Neural progenitor cell (in vitro differentiated cells): ENCODE measurements at regions not wholly inside any gene's neighbourhood (a gene's known extent, or its start where the extent isn't known, plus 50 kb on each side); places are given as distances from the start of the nearest gene placed in this dataset.

ENCODE experiments used
- DNase-seq: peaks from one replicate; pipeline ENCODE4 v3.0.0-alpha.2; 2016; ENCODE audit warnings: low spot score
- H2AFZ ChIP-seq: fragments of 200-600 bp; sonication (generic); replicated peaks from 2 replicates; pipeline ENCODE4 v1.6.1; 2016; ENCODE audit warnings: antibody characterized with exemption
- H3F3A ChIP-seq: fragments of 200-600 bp; sonication (generic); 2 replicates; pipeline ENCODE4 v1.6.1; 2016; ENCODE audit warnings: antibody characterized with exemption, low read depth
- H3K27ac ChIP-seq: fragments of 200-600 bp; sonication (generic); 2 replicates; pipeline ENCODE4 v1.5.1; 2016; ENCODE audit warnings: mild to moderate bottlenecking
- H3K27me3 ChIP-seq: fragments of 200-600 bp; sonication (generic); 2 replicates; pipeline ENCODE4 v1.6.1; 2016; ENCODE audit warnings: mild to moderate bottlenecking, moderate library complexity
- H3K36me3 ChIP-seq: fragments of 200-600 bp; sonication (generic); 2 replicates; pipeline ENCODE4 v1.5.1; 2016
- H3K4me1 ChIP-seq: fragments of 200-600 bp; sonication (generic); 2 replicates; pipeline ENCODE4 v1.6.1; 2016; ENCODE audit warnings: mixed run types
- H3K4me2 ChIP-seq: fragments of 200-600 bp; sonication (generic); 2 replicates; pipeline ENCODE4 v1.6.1; 2016
- H3K4me3 ChIP-seq: fragments of 200-600 bp; sonication (generic); 2 replicates; pipeline ENCODE4 v1.5.1; 2016
- H3K79me2 ChIP-seq: fragments of 200-600 bp; sonication (generic); 2 replicates; pipeline ENCODE4 v1.6.1; 2016; ENCODE audit warnings: low read depth
- H3K9ac ChIP-seq: fragments of 200-600 bp; sonication (generic); 2 replicates; pipeline ENCODE4 v1.6.1; 2016
- H3K9me3 ChIP-seq: fragments of 200-600 bp; sonication (generic); 2 replicates; pipeline ENCODE4 v1.5.1; 2016; ENCODE audit warnings: low read depth
- H4K20me1 ChIP-seq: fragments of 200-600 bp; sonication (generic); 2 replicates; pipeline ENCODE4 v1.6.1; 2016; ENCODE audit warnings: low read depth
- H3K27ac Mint-ChIP-seq: 3 replicates; pipeline ENCODE4 v1.8.0; 2021; ENCODE audit warnings: mixed read lengths
- H3K27me3 Mint-ChIP-seq: 2 replicates; pipeline ENCODE4 v1.8.0; 2022; ENCODE audit warnings: low read depth, mild to moderate bottlenecking, inconsistent platforms, moderate library complexity, mixed read lengths; ENCODE audit not compliant: insufficient read depth
- H3K36me3 Mint-ChIP-seq: 3 replicates; pipeline ENCODE4 v1.8.0; 2021; ENCODE audit warnings: mixed read lengths
- H3K4me1 Mint-ChIP-seq: 3 replicates; pipeline ENCODE4 v1.8.0; 2021; ENCODE audit warnings: mixed read lengths
- H3K4me3 Mint-ChIP-seq: 3 replicates; pipeline ENCODE4 v1.8.0; 2021; ENCODE audit warnings: mild to moderate bottlenecking, moderate library complexity, mixed read lengths
- H3K9me3 Mint-ChIP-seq: 3 replicates; pipeline ENCODE4 v1.8.0; 2020; ENCODE audit warnings: mixed read lengths
- CTCF ChIP-seq: fragments of 200-600 bp; sonication (generic); IDR thresholded peaks from 2 replicates; pipeline ENCODE4 v1.5.1; 2017; ENCODE audit warnings: antibody characterized with exemption, mild to moderate bottlenecking
- EZH2 ChIP-seq: fragments of 200-600 bp; sonication (generic); IDR thresholded peaks from 2 replicates; pipeline ENCODE4 v1.6.1; 2017; ENCODE audit warnings: antibody characterized with exemption, mild to moderate bottlenecking, moderate library complexity
- EZH2phosphoT487 ChIP-seq: fragments of 200-600 bp; sonication (generic); IDR thresholded peaks from 2 replicates; pipeline ENCODE4 v1.6.1; 2017; ENCODE audit warnings: antibody characterized with exemption

DNA sequence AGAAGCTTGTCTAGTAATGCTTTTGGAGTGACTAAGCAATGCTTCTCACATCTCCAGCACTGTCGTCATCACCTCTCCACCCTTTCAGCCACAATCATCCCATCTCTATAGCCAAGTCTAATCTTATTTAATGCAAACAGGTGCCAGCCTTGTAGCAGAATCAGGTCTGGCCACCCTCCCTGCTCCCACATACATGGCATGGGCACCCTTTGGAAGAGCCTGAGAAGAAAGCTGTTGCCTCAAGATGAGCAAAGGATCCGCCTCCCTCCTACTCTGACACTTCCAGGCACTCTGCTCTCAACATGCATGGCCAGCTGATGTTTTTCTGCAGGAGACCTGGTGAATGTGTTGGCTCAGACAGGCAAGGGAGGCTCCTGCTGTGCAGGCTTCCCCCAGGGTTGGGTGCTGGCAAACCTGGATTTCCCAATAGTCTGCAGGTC lies 113.1 kb upstream of the GRIK3 start:
- Mint-ChIP-seq H3K27me3 (peaks cover 7% of the 10 kb centered on the region), H3K4me3 (no peak overlapping the region), H3K4me1 (peaks cover 9% of the 10 kb centered on the region), H3K36me3 (no peaks in the 10 kb centered on the region), H3K9me3 (no peaks in the 10 kb centered on the region), H3K27ac (no peak overlapping the region)
- peaks cover 19% of the 10 kb centered on the region for H3K27me3 ChIP-seq
- no peak overlapping the region for H3K4me3 ChIP-seq
- H3K9ac ChIP-seq: no peak overlapping the region
- no peak overlapping the region for H2AFZ ChIP-seq
- no peaks in the 10 kb centered on the region for H3K4me1 ChIP-seq
- no peak for DNase-seq
- no peak for TF ChIP-seq EZH2phosphoT487
- TF ChIP-seq CTCF: no peak
- TF ChIP-seq EZH2: no peak
- H3K9me3 ChIP-seq: no peaks in the 10 kb centered on the region
- H3K4me2 ChIP-seq: no peak overlapping the region
- H4K20me1 ChIP-seq: no peaks in the 10 kb centered on the region
- H3K36me3 ChIP-seq: no peaks in the 10 kb centered on the region
- no peak overlapping the region for H3K27ac ChIP-seq
- no peaks in the 10 kb centered on the region for H3K79me2 ChIP-seq
- no peaks in the 10 kb centered on the region for H3F3A ChIP-seq

DNA sequence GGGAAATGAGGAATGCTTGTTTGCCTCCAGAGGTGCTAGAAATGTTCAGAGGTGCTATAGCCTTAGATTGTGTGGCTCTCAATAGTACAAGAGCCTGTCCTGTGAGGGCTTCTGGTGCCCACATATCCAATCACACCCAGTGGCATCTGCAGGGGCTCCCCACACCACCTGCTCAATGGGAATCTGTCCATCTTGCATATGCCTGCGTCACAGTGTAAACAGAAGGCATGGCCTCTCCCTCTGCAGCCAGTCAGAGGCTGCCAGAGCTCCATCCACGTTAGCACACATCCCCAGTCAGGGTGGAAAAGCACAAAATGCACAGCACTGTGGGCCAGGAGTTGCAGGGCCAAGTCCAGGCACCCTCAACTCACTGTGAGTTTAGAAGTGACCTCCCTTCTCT lies 113.6 kb upstream of the GRIK3 start:
- H3K4me3 ChIP-seq: no peak overlapping the region
- H3K4me3 Mint-ChIP-seq: no peak overlapping the region
- no peak overlapping the region for H3K9ac ChIP-seq
- H3K27ac Mint-ChIP-seq: no peak overlapping the region
- H3F3A ChIP-seq: no peaks in the 10 kb centered on the region
- H3K36me3 ChIP-seq: no peaks in the 10 kb centered on the region
- H3K4me2 ChIP-seq: no peak overlapping the region
- H3K27me3 Mint-ChIP-seq: peaks cover 7% of the 10 kb centered on the region
- no peaks in the 10 kb centered on the region for H3K4me1 ChIP-seq
- H3K9me3 ChIP-seq: no peaks in the 10 kb centered on the region
- H2AFZ ChIP-seq: no peak overlapping the region
- no peak for DNase-seq
- no peak for TF ChIP-seq EZH2
- TF ChIP-seq CTCF: no peak
- TF ChIP-seq EZH2phosphoT487: no peak
- peaks cover 15% of the 10 kb centered on the region for H3K27me3 ChIP-seq
- H3K27ac ChIP-seq: no peak overlapping the region
- no peaks in the 10 kb centered on the region for H4K20me1 ChIP-seq
- H3K36me3 Mint-ChIP-seq: no peaks in the 10 kb centered on the region
- H3K9me3 Mint-ChIP-seq: no peaks in the 10 kb centered on the region
- H3K4me1 Mint-ChIP-seq: peaks cover 9% of the 10 kb centered on the region
- H3K79me2 ChIP-seq: no peaks in the 10 kb centered on the region

GRCh38 chr1:37148663-37149062 lies 114.3 kb upstream of the GRIK3 start:
- no peak overlapping the region for H3K4me3 Mint-ChIP-seq
- TF ChIP-seq EZH2phosphoT487 (no peak), CTCF (no peak), EZH2 (no peak)

More at GRCh38 chr1:37148663-37149062, 114.3 kb upstream of the GRIK3 start:
- Mint-ChIP-seq H3K4me1 (peaks cover 9% of the 10 kb centered on the region), H3K9me3 (no peaks in the 10 kb centered on the region), H3K27ac (no peak overlapping the region), H3K36me3 (no peaks in the 10 kb centered on the region), H3K27me3 (peaks cover 3% of the 10 kb centered on the region)
- DNase-seq: no peak
- Histone ChIP-seq H3F3A (no peaks in the 10 kb centered on the region), H3K27ac (no peak overlapping the region), H3K9ac (no peak overlapping the region), H2AFZ (no peak overlapping the region), H3K9me3 (no peaks in the 10 kb centered on the region), H3K27me3 (peaks cover 7% of the 10 kb centered on the region), H3K4me2 (no peak overlapping the region), H4K20me1 (no peaks in the 10 kb centered on the region), H3K79me2 (no peaks in the 10 kb centered on the region), H3K36me3 (no peaks in the 10 kb centered on the region), H3K4me1 (no peaks in the 10 kb centered on the region), H3K4me3 (no peak overlapping the region)
